ENCODE measurements at regions not wholly inside any gene's neighbourhood (a gene's known extent, or its start where the extent isn't known, plus 50 kb on each side); places are given as distances from the start of the nearest gene placed in this dataset.
"Not testable (repeated sequence)": the region's sequence is repeated elsewhere in the genome, so short reads cannot be mapped to it uniquely, and the experiment has no call there.

DNA sequence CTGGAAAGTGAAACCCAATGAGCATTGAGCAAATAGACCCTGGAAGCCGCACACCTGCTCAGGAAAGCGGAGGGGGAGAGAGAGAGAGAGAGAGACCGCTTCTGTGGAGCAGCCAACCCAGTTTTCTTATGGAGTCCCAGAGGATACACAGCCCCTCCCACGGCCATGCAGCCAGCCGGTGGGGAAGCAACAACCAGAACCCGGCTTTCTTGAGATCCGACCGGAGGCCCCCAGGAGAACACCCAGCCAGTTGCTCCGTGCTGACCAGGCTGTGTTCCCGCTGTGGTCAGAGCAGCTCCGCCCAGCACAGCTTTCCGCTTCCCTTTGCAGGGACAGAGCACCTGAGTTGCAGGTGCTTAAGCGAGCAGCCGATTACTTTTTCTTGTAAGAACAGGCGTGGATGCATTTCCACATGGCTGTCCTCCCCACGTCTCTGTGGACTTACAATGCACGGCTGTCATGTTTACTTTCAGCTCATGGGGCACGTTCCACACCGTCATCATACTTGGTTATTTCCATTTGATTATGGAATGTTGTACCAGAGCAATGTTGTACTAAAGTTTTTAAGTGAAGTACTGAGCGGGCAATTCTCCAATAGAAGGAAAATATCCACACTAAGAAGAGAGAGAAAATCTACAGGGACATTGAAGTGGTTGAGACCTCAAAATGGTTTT is 381.9 kb downstream of the THBS2 start:
- CTCF ChIA-PET: no interaction called here

DNA sequence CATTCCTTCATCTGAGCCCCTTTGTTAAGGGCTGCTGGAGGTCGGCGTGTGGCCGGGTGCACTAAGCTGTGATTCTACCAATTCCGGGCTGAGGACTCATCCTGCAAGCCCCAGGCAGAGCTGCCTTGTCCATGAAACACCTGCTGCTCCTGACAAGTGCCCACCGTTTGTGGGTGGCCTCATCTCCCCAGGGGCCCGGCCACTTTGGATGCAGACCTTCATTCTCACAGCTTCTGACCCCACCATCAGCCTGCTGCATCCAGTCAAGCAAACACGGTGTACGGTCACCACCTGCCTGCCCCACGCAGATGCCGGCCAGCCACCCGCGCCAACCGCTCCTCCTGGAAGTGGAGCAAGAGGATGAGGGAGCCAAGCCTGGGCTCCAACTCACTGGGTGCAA is 382.7 kb downstream of the THBS2 start:
- ChIA-PET POLR2A (no interaction called here), CTCF (no interaction called here)

More for the DNA sequence above, 381.9 kb downstream of the THBS2 start:
- POLR2A ChIA-PET: no interaction called here

DNA sequence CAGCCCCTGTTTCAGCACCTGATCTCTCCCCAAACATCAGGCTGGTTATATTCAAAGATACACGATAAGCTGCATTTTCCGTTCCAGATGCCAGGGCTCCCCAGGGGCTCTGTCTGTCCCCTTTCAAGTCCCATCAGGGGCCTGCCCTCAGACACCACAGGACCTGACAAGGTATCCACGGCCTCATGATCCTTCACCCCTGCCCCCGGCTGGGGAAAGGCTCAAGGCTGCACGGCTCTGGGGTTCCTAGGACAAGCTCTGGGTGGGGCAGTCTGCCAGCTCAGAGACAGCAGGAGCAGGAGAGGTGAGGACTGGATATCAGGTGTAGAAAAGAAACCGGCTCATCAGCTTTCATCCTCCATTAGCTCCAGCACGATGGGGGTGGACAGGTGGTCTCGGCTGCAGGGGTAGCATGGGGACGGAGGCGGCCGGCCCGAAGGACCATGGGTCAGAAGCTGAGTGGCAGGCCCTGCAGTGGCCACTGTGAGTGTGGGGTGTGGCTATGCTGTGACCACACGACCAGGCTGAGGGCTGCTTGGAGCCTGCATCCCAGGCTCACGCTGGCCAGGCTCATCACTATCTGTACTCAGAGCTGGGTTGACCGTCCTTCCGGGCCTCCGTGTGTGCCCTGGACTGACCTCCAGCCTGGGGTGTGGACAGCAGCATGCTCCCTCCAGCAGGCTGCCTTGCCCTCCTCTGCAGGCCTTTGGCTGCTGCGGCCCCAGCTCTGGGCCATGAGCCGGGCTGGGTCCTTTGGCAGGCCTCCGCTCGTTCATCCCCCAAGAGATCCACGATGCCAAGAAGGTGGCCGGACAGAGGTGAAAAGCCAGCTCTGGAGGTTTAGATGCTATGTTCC is 386.2 kb downstream of the THBS2 start:
- ChIA-PET POLR2A (no interaction called here), CTCF (no interaction called here)

DNA sequence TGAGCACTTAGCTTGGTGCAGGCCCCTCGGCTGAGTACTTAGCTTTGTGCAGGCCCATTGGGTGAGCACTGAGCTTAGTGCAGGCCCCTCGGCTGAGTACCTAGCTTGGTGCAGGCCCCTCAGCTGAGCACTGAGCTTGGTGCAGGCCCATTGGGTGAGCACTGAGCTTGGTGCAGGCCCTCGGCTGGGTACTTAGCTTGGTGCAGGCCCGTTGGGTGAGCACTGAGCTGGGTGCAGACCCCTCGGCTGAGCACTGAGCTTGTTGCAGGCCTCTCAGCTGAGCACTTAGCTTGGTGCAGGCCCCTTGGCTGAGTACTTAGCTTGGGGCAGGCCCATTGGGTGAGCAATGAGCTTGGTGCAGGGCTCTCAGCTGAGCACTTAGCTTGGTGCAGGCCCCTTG is 387.1 kb downstream of the THBS2 start:
- POLR2A ChIA-PET: no interaction called here
- CTCF ChIA-PET: no interaction called here

DNA sequence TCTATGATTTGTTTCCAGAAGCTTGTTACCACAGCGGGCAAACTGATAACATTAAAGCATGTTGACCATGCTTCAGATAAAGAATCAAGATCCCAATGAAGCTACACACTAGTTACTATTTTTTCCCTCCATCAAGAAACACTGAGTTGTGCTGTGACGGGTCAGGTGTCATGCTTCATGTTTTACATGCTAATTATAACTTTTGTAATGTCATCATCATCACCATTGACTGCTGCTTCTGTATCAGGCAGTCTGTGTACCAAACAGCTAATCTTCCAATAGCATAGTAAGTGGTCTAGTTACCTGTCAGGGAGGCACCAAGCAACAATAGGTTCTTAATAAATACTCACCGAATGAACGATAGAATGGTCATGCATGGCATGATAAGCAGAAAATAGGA is 388.1 kb downstream of the THBS2 start:
- CTCF ChIA-PET: no interaction called here
- POLR2A ChIA-PET: no interaction called here

DNA sequence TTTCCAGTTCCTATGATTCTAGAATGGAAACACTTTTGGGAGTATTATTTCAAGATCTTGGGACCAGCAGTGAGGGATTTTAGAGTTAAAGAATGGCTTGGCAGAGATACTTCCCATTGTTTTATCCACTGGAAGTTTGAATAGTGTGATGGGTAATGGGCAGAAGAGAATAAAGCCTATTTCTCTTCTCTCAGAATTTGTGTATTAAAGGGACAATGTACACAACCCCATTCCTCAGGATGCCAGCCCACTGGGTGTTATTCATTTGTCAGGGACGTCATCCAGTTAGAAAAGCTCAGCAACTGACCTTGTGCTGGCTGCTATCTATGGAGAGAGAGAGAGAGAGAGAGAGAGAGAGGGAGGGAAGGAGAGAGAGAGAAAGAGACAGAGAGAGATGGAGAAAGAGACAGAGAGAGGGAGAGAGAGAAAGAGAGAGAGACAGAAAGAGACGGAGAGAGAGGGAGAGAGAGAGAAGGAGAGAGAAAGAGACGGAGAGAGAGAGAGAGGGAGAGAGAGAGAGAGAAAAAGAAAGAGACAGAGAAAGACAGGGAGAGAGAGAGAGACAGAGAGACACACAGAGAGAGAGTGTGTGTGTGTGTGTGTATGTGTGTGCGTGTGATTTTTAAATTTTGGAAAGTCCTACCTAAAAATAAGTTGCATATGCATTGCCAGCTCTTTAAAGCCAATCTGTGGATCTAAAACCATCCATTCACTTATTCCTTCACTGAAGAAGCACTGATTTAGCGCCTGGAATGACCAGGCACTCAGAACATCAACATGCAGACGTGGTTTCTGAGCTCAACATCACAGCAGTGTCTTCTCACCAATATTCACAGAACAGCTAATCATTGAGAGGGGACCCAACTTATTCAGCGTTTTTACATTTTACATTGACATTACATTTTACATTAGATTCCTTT is 388.8 kb downstream of the THBS2 start:
- ChIA-PET CTCF (no interaction called here), POLR2A (no interaction called here)

DNA sequence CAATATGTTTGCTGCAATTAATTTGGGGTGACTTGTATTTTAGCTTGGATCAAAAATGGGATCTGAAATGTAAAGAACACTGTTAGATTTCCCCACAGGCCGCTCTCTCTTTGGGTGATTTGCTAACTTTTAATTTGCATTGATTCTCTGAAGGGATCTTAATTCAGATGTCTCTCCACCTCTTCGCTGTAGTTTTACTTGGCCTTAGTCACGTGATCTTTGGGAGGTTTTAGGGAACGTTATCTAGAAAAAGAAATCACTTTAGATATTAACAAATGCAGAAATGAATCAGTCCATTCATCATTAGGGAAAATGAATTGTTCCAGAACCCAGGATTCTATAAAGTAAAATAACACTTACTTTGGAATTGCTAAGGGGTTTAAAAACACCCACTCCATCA is 390.2 kb downstream of the THBS2 start:
- ChIA-PET POLR2A (no interaction called here), CTCF (no interaction called here)

DNA sequence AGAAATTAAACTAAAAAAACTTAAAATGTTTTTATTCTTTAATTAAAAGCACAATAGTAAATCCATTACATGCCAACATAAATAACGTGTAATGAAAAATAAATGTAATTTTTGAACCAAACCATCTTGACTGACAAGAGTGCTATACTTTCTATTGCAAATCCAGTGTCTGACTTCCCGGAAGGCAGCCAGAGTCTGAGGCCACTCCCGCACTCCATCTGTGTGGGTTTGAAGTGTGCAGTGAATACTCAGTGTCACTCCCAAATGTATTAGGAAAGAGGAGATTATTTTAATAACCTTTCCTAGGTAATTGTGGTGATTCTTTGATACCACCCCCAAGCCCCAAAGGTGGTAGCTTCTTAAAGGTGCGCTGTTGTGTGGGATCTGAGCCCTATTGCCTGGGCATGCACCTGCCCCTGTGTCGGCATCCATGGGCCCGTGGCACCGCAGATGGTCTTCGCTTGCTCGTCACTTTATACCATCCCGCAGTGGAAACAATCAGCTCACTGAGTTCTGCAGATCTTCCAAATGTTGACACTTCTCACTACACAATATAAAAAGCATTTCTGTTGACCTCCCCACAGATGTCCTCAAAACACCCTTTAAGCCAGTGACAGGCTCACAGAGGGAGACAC is 391.2 kb downstream of the THBS2 start:
- CTCF ChIA-PET: no interaction called here

DNA sequence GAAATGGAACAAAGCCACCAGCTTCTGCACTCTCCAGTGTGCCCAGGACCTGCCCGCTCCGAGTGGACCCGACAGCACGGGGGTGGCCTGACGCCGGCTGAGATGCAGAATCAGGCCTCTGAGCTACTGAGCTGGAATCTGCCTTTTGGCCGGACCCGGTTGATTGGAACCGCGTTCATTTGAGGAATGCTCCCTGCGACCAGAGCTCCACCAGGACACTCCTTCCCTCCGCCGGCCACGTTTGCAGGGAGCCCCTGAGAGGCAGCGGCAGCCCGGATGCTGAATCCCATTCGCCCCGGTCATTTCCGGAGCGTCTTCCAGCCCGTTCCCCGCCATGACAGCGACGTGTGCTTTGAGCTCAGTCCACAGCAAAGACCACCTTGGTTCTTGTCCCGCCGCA is 392.7 kb downstream of the THBS2 start:
- POLR2A ChIA-PET: no interaction called here
- CTCF ChIA-PET: no interaction called here

More for the DNA sequence above, 391.2 kb downstream of the THBS2 start:
- POLR2A ChIA-PET: no interaction called here

DNA sequence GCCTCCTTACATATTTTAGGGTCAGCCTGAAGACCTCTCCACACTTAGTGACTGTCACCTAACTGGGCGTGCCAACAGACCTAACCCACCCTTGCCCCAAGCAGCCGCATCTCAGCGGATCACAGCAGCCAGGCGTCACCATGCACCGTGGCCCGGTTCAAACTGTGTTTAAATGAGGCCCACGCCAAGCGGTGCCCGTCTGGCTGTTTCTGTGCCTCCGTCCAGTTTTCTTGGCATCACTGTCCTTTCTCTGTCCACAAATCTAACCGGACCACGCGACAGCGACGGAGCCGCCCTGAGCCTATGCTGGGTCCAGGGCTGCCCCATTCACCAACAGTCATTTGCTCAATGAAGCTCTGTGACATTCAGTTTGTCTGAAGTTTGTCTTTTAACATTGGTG is 393.3 kb downstream of the THBS2 start:
- ChIA-PET CTCF (no interaction called here), POLR2A (interaction anchor here (0.6 kb wide), 1 partner anchor 1369 kb away, joined by 11 read pairs; no protein-coding TSS in a partner anchor)

DNA sequence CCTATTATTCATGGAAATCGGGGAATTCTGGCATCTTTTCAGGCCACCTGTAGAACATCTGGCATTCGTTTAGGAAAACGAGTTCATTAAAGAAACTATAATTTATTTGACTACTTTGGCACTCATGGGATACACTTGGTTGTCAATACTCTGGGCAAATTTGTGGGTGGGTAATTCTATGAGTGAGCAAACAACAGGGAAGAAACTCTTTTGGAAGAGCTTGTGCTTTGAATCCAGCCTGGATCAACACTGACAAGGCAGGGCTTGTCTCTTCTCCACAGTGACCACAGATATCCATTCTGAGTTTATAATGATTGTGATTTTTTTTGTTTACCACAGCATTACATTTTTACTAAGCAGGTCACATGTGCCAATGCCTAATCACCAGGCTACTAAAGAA is 394.7 kb downstream of the THBS2 start:
- ChIA-PET POLR2A (no interaction called here), CTCF (no interaction called here)

DNA sequence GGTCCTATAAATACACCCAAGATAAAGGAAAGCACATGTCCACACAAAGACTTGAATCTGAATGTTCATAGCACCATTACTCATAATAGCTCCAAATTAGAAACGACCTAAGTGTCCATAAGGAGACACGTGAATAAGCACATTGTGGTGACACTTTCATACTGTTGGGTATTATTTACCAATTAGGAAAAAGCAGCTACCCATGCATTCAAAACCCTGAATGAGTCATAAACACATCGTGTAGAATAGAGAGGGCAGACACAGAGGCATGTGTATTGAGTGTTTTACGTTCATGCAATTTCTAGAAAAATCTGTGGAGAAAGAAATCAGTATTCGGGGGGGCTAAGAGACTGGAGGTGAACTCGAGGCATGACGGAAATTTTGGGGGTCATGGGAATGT is 396.7 kb downstream of the THBS2 start:
- POLR2A ChIA-PET: no interaction called here
- CTCF ChIA-PET: no interaction called here

DNA sequence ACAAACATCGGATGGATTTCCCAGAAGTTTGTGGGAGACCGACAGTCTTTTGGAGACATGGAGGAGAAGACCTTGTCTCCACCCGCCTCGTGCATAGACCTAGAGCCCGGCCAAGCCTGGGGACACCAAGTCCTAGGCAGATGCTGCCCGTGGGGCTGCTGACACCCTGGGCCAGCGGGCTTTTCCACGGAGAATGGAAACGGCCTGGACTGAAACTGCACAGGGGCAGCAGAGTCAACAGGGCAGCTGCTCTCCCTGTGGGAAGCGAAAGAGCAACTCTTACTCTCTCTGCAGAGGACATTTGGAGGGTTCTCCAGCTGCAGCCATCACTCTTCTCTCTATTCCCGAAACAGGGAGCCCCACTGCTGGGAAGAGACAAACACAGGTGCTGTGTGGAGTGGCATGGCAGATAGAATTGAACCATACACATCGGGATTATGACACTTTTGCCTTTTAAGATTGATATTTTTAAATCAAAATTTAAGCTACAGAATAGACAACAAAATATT is 401.2 kb downstream of the THBS2 start:
- CTCF ChIA-PET: no interaction called here
- POLR2A ChIA-PET: no interaction called here

DNA sequence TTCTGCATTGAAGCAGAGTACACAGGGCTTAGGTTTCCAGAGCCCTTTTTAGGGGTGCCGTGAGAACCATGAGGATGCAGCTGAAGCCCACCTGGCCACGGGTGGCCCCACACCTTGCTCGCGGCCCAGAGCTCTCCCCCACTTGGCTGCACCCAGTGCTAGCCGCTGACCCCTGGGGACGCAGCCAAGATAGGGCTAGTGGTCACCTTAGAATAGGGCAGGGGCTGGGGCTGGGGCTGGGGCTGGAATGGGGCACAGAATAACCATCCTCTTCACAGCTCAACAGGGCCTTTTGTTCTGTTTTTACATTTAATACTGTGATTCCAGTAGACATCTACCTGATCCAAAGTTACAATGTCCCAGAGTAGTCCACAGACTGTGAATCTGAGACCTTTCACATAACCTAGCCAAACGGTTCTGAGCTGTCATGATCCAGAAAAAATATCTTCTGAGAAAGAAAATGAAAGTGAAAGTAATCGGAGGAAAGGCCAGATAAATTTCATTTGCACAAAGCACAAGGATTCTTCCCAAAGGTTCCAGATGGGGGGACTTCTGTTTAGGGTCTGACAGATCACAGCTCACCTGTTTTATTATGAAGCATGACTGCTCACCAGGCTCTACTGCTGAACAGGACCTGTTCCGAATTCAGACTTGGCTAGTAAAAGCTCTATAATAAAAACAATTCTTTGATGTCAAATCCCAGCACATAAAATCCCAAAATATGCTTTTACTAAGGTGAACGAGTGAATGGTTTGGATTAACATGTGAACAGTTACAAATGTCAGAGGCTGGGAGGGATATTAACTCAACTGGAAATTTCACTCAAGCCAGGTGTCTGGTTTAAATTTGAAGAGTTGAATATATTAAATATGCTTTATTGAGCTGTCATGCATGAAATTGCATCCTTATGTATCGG is 401.9 kb downstream of the THBS2 start:
- CTCF ChIA-PET: no interaction called here
- POLR2A ChIA-PET: interaction anchor here (0.7 kb wide), 1 partner anchor 337 kb away, joined by 3 read pairs; no protein-coding TSS in a partner anchor

DNA sequence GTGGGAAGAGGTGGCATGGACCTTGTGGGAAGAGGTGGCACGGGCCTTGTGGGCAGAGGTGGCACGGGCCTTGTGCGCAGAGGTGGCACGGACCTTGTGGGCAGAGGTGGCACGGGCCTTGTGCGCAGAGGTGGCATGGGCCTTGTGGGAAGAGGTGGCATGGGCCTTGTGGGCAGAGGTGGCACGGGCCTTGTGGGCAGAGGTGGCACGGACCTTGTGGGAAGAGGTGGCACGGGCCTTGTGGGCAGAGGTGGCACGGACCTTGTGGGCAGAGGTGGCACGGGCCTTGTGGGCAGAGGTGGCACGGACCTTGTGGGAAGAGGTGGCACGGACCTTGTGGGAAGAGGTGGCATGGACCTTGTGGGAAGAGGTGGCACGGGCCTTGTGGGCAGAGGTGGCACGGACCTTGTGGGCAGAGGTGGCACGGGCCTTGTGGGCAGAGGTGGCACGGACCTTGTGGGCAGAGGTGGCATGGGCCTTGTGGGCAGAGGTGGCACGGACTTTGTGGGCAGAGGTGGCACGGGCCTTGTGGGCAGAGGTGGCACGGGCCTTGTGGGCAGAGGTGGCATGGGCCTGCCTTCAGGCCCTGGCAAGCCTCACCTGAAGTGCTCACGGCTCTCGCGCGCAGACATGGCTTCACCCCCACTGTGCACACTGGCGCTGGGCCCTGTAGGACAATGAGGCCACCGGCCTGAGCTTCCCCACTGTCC is 403.5 kb downstream of the THBS2 start:
- POLR2A ChIA-PET, CTCF ChIA-PET: not testable (repeated sequence)

DNA sequence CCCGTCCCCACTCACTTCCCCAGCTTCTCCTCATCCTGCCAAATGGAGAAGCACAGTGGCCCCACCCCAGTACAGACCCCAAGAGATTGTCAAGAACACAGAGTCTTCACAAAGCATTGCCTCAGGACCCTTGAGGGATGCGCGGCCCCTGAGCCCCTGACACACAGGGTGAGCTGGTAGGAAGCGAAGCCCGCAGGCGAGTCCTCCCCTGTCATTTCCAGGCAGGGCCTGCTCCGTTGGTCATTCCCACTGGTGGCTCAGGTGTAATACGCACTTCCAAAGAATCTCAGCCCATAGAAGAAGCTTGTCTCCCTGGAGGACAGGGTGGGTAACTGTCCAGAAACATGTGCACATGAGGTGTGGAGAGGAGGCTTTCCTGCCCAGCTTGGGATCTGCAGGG is 404.2 kb downstream of the THBS2 start:
- POLR2A ChIA-PET: no interaction called here
- CTCF ChIA-PET: no interaction called here

DNA sequence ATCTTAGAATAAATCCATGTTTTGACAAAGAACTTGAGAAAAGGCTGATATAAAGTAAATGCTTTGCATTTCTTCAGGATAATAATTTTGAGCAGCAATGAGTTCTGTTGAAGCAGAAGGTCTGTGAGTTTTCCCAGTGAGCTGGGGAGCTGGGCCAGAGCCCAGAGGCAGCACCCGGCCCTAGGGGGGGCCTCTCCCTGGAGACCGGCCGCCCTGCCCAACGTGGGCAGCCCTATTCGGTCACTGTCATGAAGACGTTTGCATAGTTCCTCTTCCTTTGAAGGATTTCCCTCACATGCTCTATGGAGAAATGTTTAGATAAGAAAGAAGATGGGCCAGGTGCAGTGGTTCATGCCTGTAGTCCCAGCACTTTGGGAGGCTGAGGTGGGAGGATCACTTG is 404.8 kb downstream of the THBS2 start:
- CTCF ChIA-PET: no interaction called here
- POLR2A ChIA-PET: no interaction called here

DNA sequence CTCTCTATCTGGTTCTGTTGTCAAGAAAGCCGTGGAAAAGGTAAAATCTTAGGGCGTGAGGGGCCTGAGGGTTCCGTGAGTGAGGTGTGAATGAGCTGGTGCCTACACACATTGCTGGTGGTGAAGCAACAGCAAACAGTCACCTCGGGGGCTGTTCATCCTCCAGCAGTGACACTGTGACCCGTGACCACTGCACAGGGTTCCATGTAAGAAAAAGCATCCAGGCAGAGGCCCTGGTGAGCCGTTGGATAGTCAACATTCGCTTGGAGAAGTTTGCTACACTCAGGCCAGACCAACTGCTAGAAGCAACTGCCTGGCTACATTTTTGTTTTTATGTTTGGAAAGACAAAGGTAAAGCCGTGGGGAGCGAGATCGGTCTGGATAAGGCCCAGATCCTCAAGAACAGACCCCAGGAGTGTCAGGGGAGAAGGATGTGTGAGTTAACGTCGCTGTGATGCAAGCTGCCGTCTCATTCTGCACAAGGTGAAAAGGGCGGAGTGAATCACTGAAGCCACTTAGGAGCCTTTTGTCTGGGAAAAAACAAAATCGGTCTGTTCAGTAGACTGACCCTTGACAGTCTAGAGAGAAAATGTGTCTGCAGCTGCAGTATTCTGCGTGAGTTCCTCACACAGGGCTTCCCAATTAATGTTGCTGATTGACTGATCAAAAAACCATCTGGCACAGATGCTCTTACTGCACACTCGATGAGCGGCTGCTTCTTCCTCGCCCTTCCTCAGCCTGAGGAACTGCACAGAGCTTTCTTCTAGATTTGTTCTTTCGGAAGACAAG is 404.0 kb downstream of the SMOC2 start:
- CTCF ChIA-PET: no interaction called here
- POLR2A ChIA-PET: no interaction called here

Measured in activated CD8-positive, alpha-beta memory T cell treated with anti-CD3 and anti-CD28 coated beads for 36 hours (primary cell).